Hypothalamus (tissue), 51 donors: ENCODE measurements at regions not wholly inside any gene's neighbourhood (a gene's known extent, or its start where the extent isn't known, plus 50 kb on each side); places are given as distances from the start of the nearest gene placed in this dataset.
"Not testable (repeated sequence)": the region's sequence is repeated elsewhere in the genome, so short reads cannot be mapped to it uniquely, and the experiment has no call there.

ENCODE experiments used
- DNase-seq, 51 donors: peaks; one replicate each; lab custom pipeline; 2025; lab: John Stamatoyannopoulos, UW

GRCh38 chrX:35221391-35221790 is 278.8 kb downstream of the FAM47B start:
- not testable (repeated sequence) for DNase-seq

GRCh38 chrX:35244088-35244741 is 301.6 kb downstream of the FAM47B start:
- no peak for DNase-seq

GRCh38 chrX:35244796-35245508 is 302.4 kb downstream of the FAM47B start:
- DNase-seq: no peak

- no peak for DNase-seq
Observed at GRCh38 chrX:35251226-35251625, 308.6 kb downstream of the FAM47B start.

GRCh38 chrX:35276115-35276514 is 333.5 kb downstream of the FAM47B start:
- DNase-seq: no peak

- DNase-seq: no peak
Observed at GRCh38 chrX:35285289-35285962, 342.8 kb downstream of the FAM47B start.

- no peak for DNase-seq
Observed at GRCh38 chrX:35288657-35289056, 346.1 kb downstream of the FAM47B start.

GRCh38 chrX:35289952-35290351 is 347.4 kb downstream of the FAM47B start:
- DNase-seq: no peak

GRCh38 chrX:35291013-35291412 is 348.4 kb downstream of the FAM47B start:
- no peak for DNase-seq

- DNase-seq: no peak
Observed at GRCh38 chrX:35292522-35292921, 349.9 kb downstream of the FAM47B start.

GRCh38 chrX:35305037-35305436 is 362.4 kb downstream of the FAM47B start:
- not testable (repeated sequence) for DNase-seq

GRCh38 chrX:35339796-35340195 is 397.2 kb downstream of the FAM47B start:
- no peak for DNase-seq

GRCh38 chrX:35340465-35340864 is 397.9 kb downstream of the FAM47B start:
- DNase-seq: no peak

- DNase-seq: no peak
Observed at GRCh38 chrX:35351212-35351611, 408.6 kb downstream of the FAM47B start.

GRCh38 chrX:35351795-35352483 is 409.3 kb downstream of the FAM47B start:
- no peak for DNase-seq

- DNase-seq: no peak
Observed at GRCh38 chrX:35357656-35358055, 415.1 kb downstream of the FAM47B start.

GRCh38 chrX:35362866-35363265 is 420.3 kb downstream of the FAM47B start:
- DNase-seq: no peak

- no peak for DNase-seq
Observed at GRCh38 chrX:35374116-35374515, 424.0 kb upstream of the MAGEB16 start.

GRCh38 chrX:35380808-35381700 is 417.1 kb upstream of the MAGEB16 start:
- no peak for DNase-seq

GRCh38 chrX:35381709-35382108 is 416.4 kb upstream of the MAGEB16 start:
- DNase-seq: not testable (repeated sequence)
